IMR-90 (cell line): ENCODE measurements at regions not wholly inside any gene's neighbourhood (a gene's known extent, or its start where the extent isn't known, plus 50 kb on each side); places are given as distances from the start of the nearest gene placed in this dataset.

ENCODE experiments used
- ATAC-seq: fragments of 200-7000 bp; cut with Tn5 transposase; 2 replicates; pipeline ENCODE4 v1.9.1; 2020; ENCODE audit warnings: low read depth, mild to moderate bottlenecking, moderate library complexity
- BruUV-seq: library from RNA; stranded (reverse); fragments of 400-500 nt; replicated peaks from 2 replicates; lab custom pipeline; 2021; lab: Mats Ljungman, UMichigan
- CTCF ChIA-PET: fragments of 300-600 bp; formaldehyde crosslinking; extraction: SDS; loops from one replicate; lab custom pipeline; 2021; ENCODE audit warnings: antibody characterized with exemption; lab: Yijun Ruan, JAX
- POLR2A ChIA-PET: fragments of 300-600 bp; sonication (Branson Sonifier 250); formaldehyde crosslinking; loops from one replicate; lab custom pipeline; 2022; ENCODE audit warnings: antibody characterized with exemption; ENCODE audit not compliant: unreplicated experiment; lab: Charles Lee
- DNase-seq: peaks from one replicate; pipeline ENCODE4 v3.0.0; 2013
- H2AFZ ChIP-seq: replicated peaks from 2 replicates; pipeline ENCODE3; 2013; ENCODE audit warnings: low read length, mild to moderate bottlenecking; ENCODE audit not compliant: poor library complexity
- H2AK5ac ChIP-seq: 2 replicates; pipeline ENCODE4 v1.6.1; 2013; ENCODE audit warnings: low read depth, low read length, inconsistent platforms
- H2AK9ac ChIP-seq: replicated peaks from 2 replicates; pipeline ENCODE3; 2013; ENCODE audit warnings: mild to moderate bottlenecking, low read depth, low read length, moderate library complexity; ENCODE audit not compliant: poor library complexity
- H2BK120ac ChIP-seq: 2 replicates; pipeline ENCODE4 v1.6.1; 2013; ENCODE audit warnings: low read depth, low read length, inconsistent platforms
- H2BK15ac ChIP-seq: 3 replicates; pipeline ENCODE4 v1.6.1; 2013; ENCODE audit warnings: low read depth, low read length, inconsistent platforms
- H2BK20ac ChIP-seq: 2 replicates; pipeline ENCODE4 v1.6.1; 2013; ENCODE audit warnings: low read depth, mild to moderate bottlenecking, inconsistent platforms, low read length, moderate library complexity
- H2BK5ac ChIP-seq: 2 replicates; pipeline ENCODE4 v1.6.1; 2013; ENCODE audit warnings: mild to moderate bottlenecking, low read depth, low read length, inconsistent platforms; ENCODE audit not compliant: poor library complexity, severe bottlenecking
- H3K14ac ChIP-seq: replicated peaks from 2 replicates; pipeline ENCODE4 v1.6.1; 2013; ENCODE audit warnings: low read depth, low read length, inconsistent platforms
- H3K18ac ChIP-seq: 2 replicates; pipeline ENCODE4 v1.6.1; 2013; ENCODE audit warnings: low read depth, low read length, control low read depth
- H3K23ac ChIP-seq: 2 replicates; pipeline ENCODE4 v1.6.1; 2013; ENCODE audit warnings: low read depth, low read length, inconsistent platforms
- H3K27ac ChIP-seq: 2 replicates; pipeline ENCODE4 v1.5.1; 2013; ENCODE audit warnings: mild to moderate bottlenecking, control low read depth, low read length; ENCODE audit not compliant: insufficient read depth
- H3K27me3 ChIP-seq: 2 replicates; pipeline ENCODE4 v1.6.1; 2013; ENCODE audit warnings: low read length; ENCODE audit not compliant: control insufficient read depth, insufficient read depth
- H3K36me3 ChIP-seq: 2 replicates; pipeline ENCODE4 v1.6.1; 2013; ENCODE audit warnings: low read length, mixed read lengths; ENCODE audit not compliant: control insufficient read depth, insufficient read depth
- H3K4ac ChIP-seq: 2 replicates; pipeline ENCODE4 v1.6.1; 2013; ENCODE audit warnings: low read depth, low read length, inconsistent platforms
- H3K4me1 ChIP-seq: 2 replicates; pipeline ENCODE4 v1.6.1; 2013; ENCODE audit warnings: low read length, mixed read lengths; ENCODE audit not compliant: control insufficient read depth, insufficient read depth
- H3K4me2 ChIP-seq: 2 replicates; pipeline ENCODE4 v1.6.1; 2013; ENCODE audit warnings: low read depth, mild to moderate bottlenecking, control low read depth, low read length, moderate library complexity
- H3K4me3 ChIP-seq: 2 replicates; pipeline ENCODE4 v1.5.1; 2013; ENCODE audit warnings: low read depth, mild to moderate bottlenecking, control low read depth, low read length, moderate library complexity; ENCODE audit not compliant: insufficient read depth
- H3K56ac ChIP-seq: 2 replicates; pipeline ENCODE4 v1.6.1; 2013; ENCODE audit warnings: low read length, inconsistent platforms; ENCODE audit not compliant: insufficient read depth; ENCODE audit errors: extremely low read depth
- H3K79me1 ChIP-seq, 2 experiments: 2 replicates each; pipeline ENCODE4 v1.6.1; 2013; ENCODE audit warnings: low read length in 2 of 2, inconsistent platforms in 1 of 2, low read depth in 1 of 2
- H3K9ac ChIP-seq: 2 replicates; pipeline ENCODE4 v1.6.1; 2013; ENCODE audit warnings: low read depth, low read length, control low read depth
- H3K9me1 ChIP-seq: 2 replicates; pipeline ENCODE4 v1.6.1; 2013; ENCODE audit warnings: low read length, inconsistent platforms; ENCODE audit not compliant: insufficient read depth
- H3K9me3 ChIP-seq: 2 replicates; pipeline ENCODE4 v1.6.1; 2013; ENCODE audit warnings: low read length; ENCODE audit not compliant: control insufficient read depth, insufficient read depth
- H4K20me1 ChIP-seq: 2 replicates; pipeline ENCODE4 v1.6.1; 2013; ENCODE audit warnings: low read length, inconsistent platforms; ENCODE audit not compliant: insufficient read depth
- H4K5ac ChIP-seq: 2 replicates; pipeline ENCODE4 v1.6.1; 2013; ENCODE audit warnings: mild to moderate bottlenecking, low read depth, low read length, control low read depth
- H4K8ac ChIP-seq, 2 experiments: 2 replicates each; pipeline ENCODE4 v1.6.1; 2013; ENCODE audit warnings: low read depth in 2 of 2, low read length in 2 of 2, control low read depth in 1 of 2, inconsistent platforms in 1 of 2
- H4K91ac ChIP-seq: 2 replicates; pipeline ENCODE4 v1.6.1; 2013; ENCODE audit warnings: low read depth, low read length, inconsistent platforms; ENCODE audit not compliant: insufficient read depth
- CEBPB ChIP-seq: IDR thresholded peaks from 2 replicates; pipeline ENCODE4 v1.6.1; 2012; ENCODE audit warnings: low read depth, low read length, improper control_type of control experiment
- FOS ChIP-seq: fragments of 150-350 bp; IDR thresholded peaks from 2 replicates; pipeline ENCODE4 v1.6.1; 2016; ENCODE audit warnings: low read depth, low read length
- MAFK ChIP-seq: IDR thresholded peaks from 2 replicates; pipeline ENCODE4 v1.6.1; 2012; ENCODE audit warnings: low read depth, low read length, improper control_type of control experiment
- MAZ ChIP-seq: IDR thresholded peaks from 2 replicates; pipeline ENCODE4 v1.6.1; 2012; ENCODE audit warnings: low read depth, mild to moderate bottlenecking, low read length, improper control_type of control experiment, moderate library complexity, borderline replicate concordance
- MXI1 ChIP-seq: IDR thresholded peaks from 2 replicates; pipeline ENCODE4 v1.6.1; 2012; ENCODE audit warnings: low read depth, mild to moderate bottlenecking, low read length, moderate library complexity, borderline replicate concordance
- NFE2L2 ChIP-seq: fragments of 150-350 bp; IDR thresholded peaks from 2 replicates; pipeline ENCODE4 v1.6.1; 2016; ENCODE audit warnings: low read depth, mild to moderate bottlenecking, low read length
- RFX5 ChIP-seq: IDR thresholded peaks from 2 replicates; pipeline ENCODE4 v1.8.0; 2012; ENCODE audit warnings: low read depth, mild to moderate bottlenecking, low read length, moderate library complexity
- SMC3 ChIP-seq: fragments of 150-350 bp; IDR thresholded peaks from 2 replicates; pipeline ENCODE4 v1.6.1; 2016; ENCODE audit warnings: low read depth, mild to moderate bottlenecking, antibody characterized with exemption, low read length, moderate library complexity
- WGBS, 2 experiments: methylation state at CpG; one replicate each; pipeline versions ENCODE4 v1.1.5 to v1.1.7; 2013; ENCODE audit warnings: missing lambda C conversion rate in 2 of 2; ENCODE audit not compliant: insufficient read length in 1 of 2; ENCODE audit errors: extremely low coverage in 2 of 2; 5-methylcytosine and 5-hydroxymethylcytosine counted together
- dilution Hi-C: fragments of 300-500 bp; cut with HindIII; formaldehyde crosslinking; loops from one replicate; pipeline ENCODE4 v1.14.3; 2018; ENCODE audit warnings: low sequenced_read_pairs; ENCODE audit not compliant: unreplicated experiment
- in situ Hi-C: fragments of 300-500 bp; cut with MboI; formaldehyde crosslinking; loops from 3 replicates; pipeline ENCODE4 v1.14.3; 2019; ENCODE audit warnings: low sequenced_read_pairs, inconsistent platforms, mixed read lengths
- intact Hi-C: fragments of 100-400 bp; cut with micrococcal nuclease; formaldehyde crosslinking; loops from 2 replicates; pipeline ENCODE4 v1.10.0; 2022

GRCh38 chr5:114989512-114989911, 180.2 kb downstream of the TRIM36 start:
- Histone ChIP-seq H4K91ac (no peak overlapping the region), H3K27ac (no peak overlapping the region), H2BK120ac (no peak overlapping the region), H3K9me1 (no peaks in the 10 kb centered on the region), H4K8ac (no peak overlapping the region), H3K4me1 (no peaks in the 10 kb centered on the region), H2AK9ac (no peak overlapping the region), H2BK20ac (no peak overlapping the region), H3K14ac (no peak overlapping the region), H3K4me2 (no peak overlapping the region), H3K9me3 (peaks cover 4% of the 10 kb centered on the region), H2BK5ac (no peak overlapping the region), H3K4ac (no peak overlapping the region), H2AFZ (no peak overlapping the region), H3K36me3 (no peaks in the 10 kb centered on the region), H3K56ac (no peak overlapping the region), H4K20me1 (no peaks in the 10 kb centered on the region), H3K9ac (no peak overlapping the region), H3K79me1 (no peaks in the 10 kb centered on the region), H3K23ac (no peak overlapping the region), H2BK15ac (no peak overlapping the region), H3K4me3 (no peak overlapping the region), H3K27me3 (no peaks in the 10 kb centered on the region), H3K18ac (no peak overlapping the region), H4K5ac (no peak overlapping the region), H2AK5ac (no peak overlapping the region)
- ChIA-PET CTCF (no interaction called here), POLR2A (no interaction called here)
- intact Hi-C loops, result no loop called here
- DNase-seq (no peak), ATAC-seq (no peak)
- WGBS, 2 experiments, result 50% methylated on average over 2 of the region's 10 CpGs; no CpG with 5 or more reads in 1 of the 2 experiments
- in situ Hi-C loops, result no loop called here
- TF ChIP-seq RFX5 (no peak), MAZ (no peak), CEBPB (no peak), MXI1 (no peak), NFE2L2 (no peak), FOS (no peak), MAFK (no peak), SMC3 (no peak)
- no TSS peak for BruUV-seq
- dilution Hi-C loops, result no loop called here
